HG02588 (cell line): ENCODE measurements at regions not wholly inside any gene's neighbourhood (a gene's known extent, or its start where the extent isn't known, plus 50 kb on each side); places are given as distances from the start of the nearest gene placed in this dataset.

Experiments
- ATAC-seq: cut with Tn5 transposase; IDR thresholded peaks from one replicate; pipeline ENCODE4 v1.9.1; 2021; ENCODE audit warnings: mild to moderate bottlenecking, moderate library complexity; ENCODE audit not compliant: unreplicated experiment

DNA sequence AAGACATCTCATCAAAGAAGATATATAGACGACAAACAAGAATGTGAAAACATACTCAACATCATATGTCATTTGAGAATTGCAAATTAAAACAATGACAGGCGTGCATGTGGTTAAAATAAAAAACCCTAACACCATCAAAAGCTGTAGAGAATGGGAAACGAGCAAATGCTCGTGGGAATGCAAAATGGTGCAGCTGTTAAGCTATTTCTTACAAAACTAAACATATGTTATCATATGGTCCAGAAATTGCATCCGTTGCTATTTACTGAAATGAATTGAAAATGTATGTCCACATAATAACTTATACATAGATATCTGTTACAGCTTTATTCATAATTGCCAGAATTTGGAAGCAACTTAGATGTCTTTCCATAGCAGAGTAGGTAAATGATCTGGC is 574.4 kb downstream of the TNS3 start:
- no peak for ATAC-seq

DNA sequence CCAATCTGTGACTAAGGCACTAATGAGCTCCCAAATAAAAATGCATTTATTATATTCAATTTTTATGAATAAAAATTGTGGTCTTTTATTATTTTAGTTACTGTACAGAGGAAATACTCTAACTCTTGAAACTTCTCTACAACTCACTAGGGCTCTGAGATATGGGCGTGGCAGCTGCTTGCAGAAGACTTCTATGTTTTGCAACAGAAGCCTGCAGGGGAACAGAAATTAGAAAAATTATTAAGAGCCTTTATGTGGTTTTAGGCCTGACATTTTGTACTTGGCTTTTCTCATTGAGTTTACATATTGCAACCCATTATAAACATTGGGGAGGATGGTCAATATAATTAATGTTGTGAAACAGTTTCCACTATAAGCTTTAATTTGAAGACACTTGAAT is 581.4 kb downstream of the TNS3 start:
- ATAC-seq = no peak

DNA sequence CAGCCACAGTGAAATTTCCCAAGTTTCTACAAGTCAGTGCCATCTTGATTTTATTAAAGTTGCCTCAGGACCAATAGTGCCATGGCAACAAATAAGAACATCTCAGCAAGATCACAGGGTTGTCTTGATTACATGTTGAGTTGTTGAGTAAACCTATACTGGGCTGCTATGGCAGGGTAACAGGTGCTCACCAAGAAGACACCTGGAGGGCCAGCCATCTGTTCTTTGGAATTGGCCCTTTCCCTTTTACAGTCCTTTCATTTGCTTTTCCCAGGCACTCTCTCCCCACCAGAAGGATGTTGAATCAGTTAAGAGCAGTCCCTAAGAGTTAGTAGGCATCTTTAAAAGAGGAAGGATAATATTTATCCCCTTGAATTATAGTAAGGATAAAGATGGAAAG is 582.0 kb downstream of the TNS3 start:
- no peak for ATAC-seq

DNA sequence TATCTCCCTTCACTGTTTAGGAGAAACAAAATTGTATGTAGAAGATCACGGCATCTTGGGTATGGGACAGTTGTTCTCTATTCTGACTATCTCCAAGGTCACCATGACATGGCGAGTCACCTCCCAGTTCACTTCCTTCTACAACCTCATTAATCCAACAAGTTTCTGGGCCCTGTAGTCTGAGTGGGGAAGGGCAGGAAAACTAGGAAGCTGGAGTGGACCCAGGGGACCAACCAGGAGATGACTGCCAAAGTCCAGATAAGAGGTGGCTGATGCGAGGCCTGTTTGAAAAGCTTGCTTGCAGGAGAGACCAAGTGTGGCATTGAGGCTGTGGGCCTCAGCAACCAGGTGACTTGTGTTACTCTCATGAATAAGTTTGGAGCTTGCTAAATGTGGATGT is 584.9 kb downstream of the TNS3 start:
- ATAC-seq = no peak

GRCh38 chr7:46993396-46993795 is 588.5 kb downstream of the TNS3 start:
- ATAC-seq = no peak

- ATAC-seq = no peak
These were observed 591.1 kb downstream of the TNS3 start for GRCh38 chr7:46990761-46991160.

GRCh38 chr7:46989247-46989646 is 592.7 kb downstream of the TNS3 start:
- ATAC-seq = no peak

- no peak for ATAC-seq
These were observed 599.0 kb downstream of the TNS3 start for GRCh38 chr7:46982928-46983327.

DNA sequence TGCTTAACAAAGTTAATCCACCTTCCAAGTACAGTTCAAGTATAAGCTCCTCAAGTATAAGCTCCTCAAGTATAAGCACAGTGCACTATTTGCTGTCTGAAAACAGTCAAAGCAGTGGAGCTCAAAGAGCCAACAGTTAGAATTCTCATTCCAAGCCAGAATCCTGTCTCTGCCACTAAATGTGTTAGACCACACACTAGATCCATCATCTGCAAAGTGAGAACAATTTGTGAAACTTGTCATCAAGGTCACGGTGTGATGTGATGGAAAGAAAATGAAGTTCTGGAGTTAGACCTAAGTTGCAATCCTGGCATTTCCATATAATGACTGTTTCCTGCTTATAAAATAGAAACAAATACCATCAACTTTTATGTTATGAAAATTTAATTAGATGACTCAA is 602.5 kb downstream of the TNS3 start:
- no peak for ATAC-seq

GRCh38 chr7:46975493-46975892 is 606.4 kb downstream of the TNS3 start:
- no peak for ATAC-seq

DNA sequence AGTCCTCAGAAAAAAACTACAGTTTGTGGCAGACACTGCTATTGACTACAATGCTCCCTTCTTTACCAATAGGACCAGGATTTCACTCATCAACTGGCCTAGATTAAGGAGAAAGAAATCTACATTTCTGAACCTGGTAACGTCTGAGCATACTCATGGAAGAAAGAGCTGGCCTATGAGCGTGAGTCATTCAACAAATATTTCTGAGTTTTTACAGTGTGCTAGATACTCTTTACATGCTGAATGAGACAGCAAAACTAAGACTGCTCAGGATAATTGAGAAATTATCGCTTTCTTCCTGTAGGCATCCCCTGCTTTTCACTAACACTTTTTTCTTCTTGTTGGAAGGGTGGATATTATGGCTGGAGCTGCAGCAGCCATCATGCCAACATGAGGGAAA is 609.7 kb downstream of the TNS3 start:
- no peak for ATAC-seq

GRCh38 chr7:46970476-46970875 is 611.4 kb downstream of the TNS3 start:
- ATAC-seq = no peak

GRCh38 chr7:46970131-46970430 is 611.8 kb downstream of the TNS3 start:
- ATAC-seq = no peak

- ATAC-seq = no peak
These were observed 612.4 kb downstream of the TNS3 start for GRCh38 chr7:46969303-46970130.

GRCh38 chr7:46968003-46968402 is 613.9 kb downstream of the TNS3 start:
- ATAC-seq = no peak

DNA sequence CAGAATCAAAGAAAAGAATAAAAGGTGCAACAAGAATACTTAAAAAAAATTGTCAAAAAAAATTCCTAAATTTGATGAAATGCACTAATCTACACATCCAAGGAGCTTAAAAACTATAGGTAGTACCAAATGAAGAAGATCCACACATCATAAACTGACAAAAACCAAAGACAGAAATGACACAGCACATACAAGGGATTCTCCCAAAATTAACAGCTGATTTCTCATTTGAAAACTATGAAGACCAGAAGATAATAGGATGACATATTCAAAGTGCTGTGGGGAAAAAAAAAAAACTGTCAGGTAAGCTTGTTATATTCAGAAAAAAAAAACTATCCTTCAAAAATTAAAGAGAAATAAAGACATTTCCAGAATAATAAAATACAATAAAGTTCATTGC is 618.2 kb downstream of the TNS3 start:
- ATAC-seq = no peak

DNA sequence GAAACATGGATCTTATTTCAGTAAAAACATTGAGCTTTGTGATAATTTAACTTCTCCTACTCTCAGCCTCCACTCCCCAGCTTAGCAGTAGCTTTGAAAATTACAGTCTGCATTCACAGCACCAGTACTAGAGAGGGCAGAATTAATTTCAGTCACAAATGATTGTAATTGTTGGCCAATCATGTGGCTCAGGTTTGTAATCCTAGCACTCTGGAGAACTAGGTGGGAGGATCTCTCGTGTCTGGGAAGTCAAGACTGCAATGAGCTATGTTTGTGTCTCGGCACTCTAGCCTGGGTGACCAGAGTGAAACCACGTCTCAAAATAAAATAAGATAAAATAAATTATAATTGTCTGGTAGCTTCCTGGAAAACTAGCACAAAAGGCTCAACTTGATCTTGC is 620.9 kb downstream of the TNS3 start:
- no peak for ATAC-seq

DNA sequence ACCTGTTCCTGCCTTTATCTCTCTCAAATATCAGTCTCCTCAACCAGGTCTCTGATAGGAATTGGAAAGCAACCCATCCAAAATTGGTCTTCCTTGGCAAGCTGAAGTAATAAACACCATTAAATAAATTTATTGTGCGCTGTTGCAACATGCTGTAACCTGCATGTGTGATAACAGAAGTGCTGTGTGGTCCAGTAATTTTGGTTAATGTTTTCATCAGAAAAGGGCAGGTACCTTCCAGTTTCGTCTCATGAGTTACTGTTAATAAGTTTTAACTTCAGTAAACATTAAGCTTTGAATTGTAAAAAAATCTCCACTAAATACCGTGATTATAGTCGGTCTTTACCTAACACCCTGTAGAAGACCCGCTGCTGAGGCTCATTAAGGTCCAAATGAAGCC is 624.7 kb downstream of the TNS3 start:
- no peak for ATAC-seq

DNA sequence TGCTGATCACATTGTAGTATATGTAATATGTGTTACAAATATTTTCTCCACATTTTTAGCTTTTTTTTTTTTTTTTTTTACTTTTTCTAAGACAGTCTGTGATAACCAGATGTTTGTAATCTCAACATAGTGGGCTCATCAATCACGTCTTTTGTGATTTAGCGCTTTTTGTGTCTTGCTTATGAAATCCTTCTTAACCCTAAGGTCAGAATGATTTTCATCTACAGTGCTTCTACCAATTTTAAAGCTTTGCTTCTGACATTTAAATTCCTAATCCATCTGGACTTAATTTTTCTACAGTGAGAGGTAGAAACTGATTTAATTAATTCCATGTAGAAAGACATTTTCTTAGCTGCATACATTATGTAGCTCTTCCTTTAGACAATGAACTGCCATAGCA is 626.4 kb downstream of the TNS3 start:
- no peak for ATAC-seq

DNA sequence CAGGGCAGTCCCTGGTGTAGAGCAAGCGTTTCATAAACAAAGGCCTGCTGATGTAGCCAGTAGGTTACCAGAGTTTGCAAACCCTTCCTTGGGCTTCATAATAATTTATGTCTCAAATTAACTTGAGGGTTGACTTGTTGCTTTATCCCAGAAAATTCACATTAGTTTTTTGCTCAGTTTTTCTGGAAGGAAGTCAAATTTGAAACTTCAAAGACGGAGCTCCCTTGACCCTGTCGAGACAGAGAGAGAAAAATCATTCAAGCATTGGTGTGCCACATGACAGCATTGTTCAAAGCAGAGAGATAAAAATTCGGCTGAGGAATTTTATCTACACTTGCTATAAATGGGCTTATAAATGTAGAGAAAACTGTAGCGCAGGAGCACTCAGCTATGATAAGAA is 627.7 kb downstream of the TNS3 start:
- no peak for ATAC-seq

GRCh38 chr7:46953008-46953407 is 628.9 kb downstream of the TNS3 start:
- no peak for ATAC-seq

DNA sequence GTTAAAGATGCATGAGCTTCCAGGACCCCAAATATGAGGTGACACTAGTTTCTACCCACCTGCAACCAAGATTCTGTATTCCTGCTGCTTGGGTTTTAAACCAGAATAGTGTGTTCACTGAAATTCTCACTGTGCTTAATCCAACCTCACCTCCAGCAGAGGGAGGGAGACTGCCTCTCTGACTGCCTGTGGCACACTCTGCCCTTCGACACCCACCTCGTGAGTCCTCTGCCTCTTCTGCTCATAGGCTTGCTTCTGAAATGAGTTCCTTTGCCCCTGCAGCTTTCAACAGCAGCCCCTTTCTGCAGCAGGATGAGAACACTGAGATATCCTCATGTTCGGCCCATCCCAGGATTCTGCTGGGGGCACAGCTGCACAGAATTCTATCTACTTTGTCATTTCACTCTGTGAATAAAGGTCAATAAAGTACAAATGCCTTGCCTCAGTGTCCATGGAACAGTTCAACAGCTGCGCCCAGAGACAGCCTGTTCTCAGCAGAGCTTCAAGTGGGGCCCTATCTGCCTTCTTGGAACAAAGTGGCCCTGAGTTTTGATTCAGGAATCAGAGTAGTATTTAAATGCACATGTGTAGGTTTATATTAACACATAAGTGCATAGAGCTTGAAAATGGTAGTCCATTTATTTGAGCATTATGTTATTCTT is 632.5 kb downstream of the TNS3 start:
- no peak for ATAC-seq

DNA sequence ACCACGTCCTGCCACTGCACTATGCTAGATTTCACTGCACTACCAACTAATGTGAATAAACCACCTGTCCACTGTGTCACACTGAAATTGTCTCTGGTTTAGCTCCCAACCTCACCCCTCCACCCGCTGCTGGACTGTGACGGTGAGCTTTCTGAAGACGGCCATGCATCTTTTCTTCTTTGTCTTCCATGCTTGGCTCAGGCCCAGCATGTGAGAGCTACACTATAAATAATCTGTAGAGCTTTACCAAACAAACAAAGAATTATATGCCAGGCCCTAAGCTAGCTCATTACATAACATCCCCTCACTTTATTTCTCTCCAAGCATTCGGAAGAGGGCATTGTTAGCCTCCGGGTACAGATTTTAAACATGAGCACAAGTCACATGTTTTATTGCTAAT is 633.2 kb downstream of the TNS3 start:
- no peak for ATAC-seq
